Thyroid gland (tissue), 4 donors: ENCODE measurements at regions not wholly inside any gene's neighbourhood (a gene's known extent, or its start where the extent isn't known, plus 50 kb on each side); places are given as distances from the start of the nearest gene placed in this dataset.

ENCODE experiments used
- POLR2A ChIP-seq, 2 donors: fragments of 450-650 bp; IDR thresholded peaks; one replicate each; pipeline ENCODE4 v1.6.1; 2017; ENCODE audit warnings: antibody characterized with exemption in 2 of 2, mild to moderate bottlenecking in 2 of 2, moderate library complexity in 1 of 2
- TF ChIP-seq, protein P1 (sequence below), 6 experiments: fragments of 200-600 bp in 3 of 6; fragments of 450-650 bp in 3 of 6; sonication (generic) in 3 of 6; IDR thresholded peaks; one replicate each; pipeline ENCODE4 v1.5.1; 2016 to 2019; ENCODE audit warnings: antibody characterized with exemption in 6 of 6, mild to moderate bottlenecking in 2 of 6, inconsistent platforms in 1 of 6, moderate library complexity in 1 of 6

DNA sequence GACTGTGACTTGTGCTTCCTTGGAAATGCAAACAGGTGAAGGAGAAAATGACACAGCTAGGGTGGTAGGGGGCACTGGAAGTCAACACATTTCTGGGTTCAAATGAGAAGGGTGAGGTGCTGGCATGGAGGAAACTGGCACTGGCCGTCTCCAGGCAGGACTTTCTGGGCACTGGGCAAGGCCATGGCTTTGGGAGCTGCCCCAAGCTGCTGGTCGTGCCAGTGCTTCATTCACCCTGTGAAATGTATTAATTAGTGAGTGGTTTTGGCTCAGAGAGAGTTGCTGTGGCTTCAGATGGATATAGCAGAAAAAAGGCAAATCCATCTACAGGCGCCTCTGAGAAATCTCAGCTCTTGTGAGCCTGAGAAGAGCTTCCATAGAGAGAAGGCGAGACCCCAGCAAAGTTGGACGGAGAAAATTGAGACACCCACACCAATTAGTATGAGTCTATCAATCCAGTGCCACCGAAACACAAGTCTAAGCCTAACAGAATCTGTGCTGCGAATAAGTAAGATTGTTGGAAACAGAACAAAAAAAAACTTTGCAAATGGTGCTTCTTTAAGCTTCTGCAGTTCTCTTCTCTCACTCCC, 202.1 kb upstream of the TNP1 start:
- TF ChIP-seq, protein P1, sequence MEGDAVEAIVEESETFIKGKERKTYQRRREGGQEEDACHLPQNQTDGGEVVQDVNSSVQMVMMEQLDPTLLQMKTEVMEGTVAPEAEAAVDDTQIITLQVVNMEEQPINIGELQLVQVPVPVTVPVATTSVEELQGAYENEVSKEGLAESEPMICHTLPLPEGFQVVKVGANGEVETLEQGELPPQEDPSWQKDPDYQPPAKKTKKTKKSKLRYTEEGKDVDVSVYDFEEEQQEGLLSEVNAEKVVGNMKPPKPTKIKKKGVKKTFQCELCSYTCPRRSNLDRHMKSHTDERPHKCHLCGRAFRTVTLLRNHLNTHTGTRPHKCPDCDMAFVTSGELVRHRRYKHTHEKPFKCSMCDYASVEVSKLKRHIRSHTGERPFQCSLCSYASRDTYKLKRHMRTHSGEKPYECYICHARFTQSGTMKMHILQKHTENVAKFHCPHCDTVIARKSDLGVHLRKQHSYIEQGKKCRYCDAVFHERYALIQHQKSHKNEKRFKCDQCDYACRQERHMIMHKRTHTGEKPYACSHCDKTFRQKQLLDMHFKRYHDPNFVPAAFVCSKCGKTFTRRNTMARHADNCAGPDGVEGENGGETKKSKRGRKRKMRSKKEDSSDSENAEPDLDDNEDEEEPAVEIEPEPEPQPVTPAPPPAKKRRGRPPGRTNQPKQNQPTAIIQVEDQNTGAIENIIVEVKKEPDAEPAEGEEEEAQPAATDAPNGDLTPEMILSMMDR (IDR thresholded peaks at IDR 0.05) = no peak
- TF ChIP-seq POLR2A (IDR thresholded peaks at IDR 0.05) = no peak
